ENCODE measurements at regions not wholly inside any gene's neighbourhood (a gene's known extent, or its start where the extent isn't known, plus 50 kb on each side); places are given as distances from the start of the nearest gene placed in this dataset.
"Not testable (repeated sequence)": the region's sequence is repeated elsewhere in the genome, so short reads cannot be mapped to it uniquely, and the experiment has no call there.

- Mint-ChIP-seq H3K9me3 (peaks cover 2 to 16% (median 4%) of the 10 kb centered on the region in 5 donors), H3K4me1 (no peaks in the 10 kb centered on the region), H3K36me3 (no peaks in the 10 kb centered on the region), H3K27me3 (no peaks in the 10 kb centered on the region), H3K4me3 (no peak overlapping the region), H3K27ac (no peak overlapping the region)
- Histone ChIP-seq H3K4me1 (ENCODE audit: insufficient read depth, low read length) (no peaks in the 10 kb centered on the region), H3K4me3 (ENCODE audit: low read length) (no peak overlapping the region), H3K27me3 (ENCODE audit: insufficient read depth, low read length, poor library complexity, severe bottlenecking) (no peaks in the 10 kb centered on the region), H3K27ac (ENCODE audit: low read depth, low read length) (no peak overlapping the region), H3K9me3 (ENCODE audit: low read length) (no peaks in the 10 kb centered on the region), H3K36me3 (ENCODE audit: insufficient read depth, low read length) (no peaks in the 10 kb centered on the region)
- ChIA-PET POLR2A (no interaction called here), CTCF (no interaction called here)
- no peak for DNase-seq
These were observed 1551.0 kb downstream of the GRIK2 start for GRCh38 chr6:102944475-102944874.

GRCh38 chr6:102942206-102942605, 1548.7 kb downstream of the GRIK2 start:
- Mint-ChIP-seq H3K4me3 (no peak overlapping the region), H3K27me3 (no peaks in the 10 kb centered on the region), H3K4me1 (no peaks in the 10 kb centered on the region), H3K9me3 (peaks cover 2 to 12% (median 4%) of the 10 kb centered on the region in 5 donors), H3K36me3 (no peaks in the 10 kb centered on the region), H3K27ac (no peak overlapping the region)
- H3K9me3 ChIP-seq (ENCODE audit: low read length), result no peaks in the 10 kb centered on the region
- no peak overlapping the region for H3K27ac ChIP-seq (ENCODE audit: low read depth, low read length)
- no peak overlapping the region for H3K4me3 ChIP-seq (ENCODE audit: low read length)
- ChIA-PET POLR2A (no interaction called here), CTCF (no interaction called here)
- no peaks in the 10 kb centered on the region for H3K27me3 ChIP-seq (ENCODE audit: insufficient read depth, low read length, poor library complexity, severe bottlenecking)
- DNase-seq, result no peak
- no peaks in the 10 kb centered on the region for H3K4me1 ChIP-seq (ENCODE audit: insufficient read depth, low read length)
- H3K36me3 ChIP-seq (ENCODE audit: insufficient read depth, low read length), result no peaks in the 10 kb centered on the region

GRCh38 chr6:102936959-102937358, 1543.5 kb downstream of the GRIK2 start:
- Mint-ChIP-seq H3K27me3 (no peaks in the 10 kb centered on the region), H3K36me3 (no peaks in the 10 kb centered on the region), H3K9me3 (peaks cover 0 to 15% (median 5%) of the 10 kb centered on the region in 5 donors), H3K4me1 (no peaks in the 10 kb centered on the region), H3K4me3 (no peak overlapping the region), H3K27ac (no peak overlapping the region)
- Histone ChIP-seq H3K27ac (ENCODE audit: low read depth, low read length) (no peak overlapping the region), H3K9me3 (ENCODE audit: low read length) (no peaks in the 10 kb centered on the region), H3K4me1 (ENCODE audit: insufficient read depth, low read length) (no peaks in the 10 kb centered on the region), H3K36me3 (ENCODE audit: insufficient read depth, low read length) (no peaks in the 10 kb centered on the region), H3K4me3 (ENCODE audit: low read length) (no peak overlapping the region), H3K27me3 (ENCODE audit: insufficient read depth, low read length, poor library complexity, severe bottlenecking) (no peaks in the 10 kb centered on the region)
- CTCF ChIA-PET, result no interaction called here
- no peak for DNase-seq
- POLR2A ChIA-PET, result no interaction called here

GRCh38 chr6:102928109-102928508, 1534.6 kb downstream of the GRIK2 start:
- no peaks in the 10 kb centered on the region for H3K27me3 ChIP-seq (ENCODE audit: insufficient read depth, low read length, poor library complexity, severe bottlenecking)
- DNase-seq, result no peak
- no peak overlapping the region for H3K27ac ChIP-seq (ENCODE audit: low read depth, low read length)
- no peak overlapping the region for H3K4me3 Mint-ChIP-seq
- H3K27ac Mint-ChIP-seq, result no peak overlapping the region
- CTCF ChIA-PET, result no interaction called here
- H3K4me3 ChIP-seq (ENCODE audit: low read length), result no peak overlapping the region
- H3K9me3 Mint-ChIP-seq, result peaks cover 0 to 2% (median 0%) of the 10 kb centered on the region in 5 donors
- no peaks in the 10 kb centered on the region for H3K36me3 Mint-ChIP-seq
- no peaks in the 10 kb centered on the region for H3K4me1 Mint-ChIP-seq
- H3K36me3 ChIP-seq (ENCODE audit: insufficient read depth, low read length), result no peaks in the 10 kb centered on the region
- POLR2A ChIA-PET, result no interaction called here
- H3K27me3 Mint-ChIP-seq, result no peaks in the 10 kb centered on the region
- H3K4me1 ChIP-seq (ENCODE audit: insufficient read depth, low read length), result no peaks in the 10 kb centered on the region
- no peaks in the 10 kb centered on the region for H3K9me3 ChIP-seq (ENCODE audit: low read length)

DNA sequence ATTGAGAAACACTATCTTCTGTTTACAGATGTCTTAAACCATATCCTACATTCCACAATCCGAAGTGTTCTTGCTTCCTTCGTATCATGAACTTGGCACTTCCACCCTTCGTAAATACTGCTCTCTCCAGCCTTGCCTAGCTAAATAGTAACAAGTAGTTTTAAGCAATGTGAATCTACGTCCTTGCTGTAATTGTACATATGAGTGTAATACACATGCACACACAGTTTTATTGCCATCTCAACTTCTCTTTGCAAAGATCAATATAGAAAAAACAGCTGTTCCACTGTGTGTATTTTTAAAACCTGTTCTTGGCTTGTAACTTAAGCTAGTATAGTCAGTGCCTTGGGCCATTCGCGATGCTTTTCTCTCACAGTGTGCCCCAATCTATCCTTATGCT, 1524.7 kb downstream of the GRIK2 start:
- H3K4me1 Mint-ChIP-seq, result no peaks in the 10 kb centered on the region
- Histone ChIP-seq H3K4me1 (ENCODE audit: insufficient read depth, low read length) (no peaks in the 10 kb centered on the region), H3K9me3 (ENCODE audit: low read length) (no peaks in the 10 kb centered on the region), H3K27ac (ENCODE audit: low read depth, low read length) (no peak overlapping the region), H3K27me3 (ENCODE audit: insufficient read depth, low read length, poor library complexity, severe bottlenecking) (no peaks in the 10 kb centered on the region), H3K4me3 (ENCODE audit: low read length) (no peak overlapping the region), H3K36me3 (ENCODE audit: insufficient read depth, low read length) (no peaks in the 10 kb centered on the region)
- peaks cover 0 to 1% of the 10 kb centered on the region in 2 donors for H3K27me3 Mint-ChIP-seq
- H3K9me3 Mint-ChIP-seq, result peaks cover 0 to 7% (median 5%) of the 10 kb centered on the region in 5 donors
- H3K36me3 Mint-ChIP-seq, result peaks cover 0 to 2% (median 0%) of the 10 kb centered on the region in 3 donors
- POLR2A ChIA-PET, result no interaction called here
- no peak overlapping the region for H3K27ac Mint-ChIP-seq
- no peak for DNase-seq
- CTCF ChIA-PET, result no interaction called here
- no peak overlapping the region for H3K4me3 Mint-ChIP-seq

DNA sequence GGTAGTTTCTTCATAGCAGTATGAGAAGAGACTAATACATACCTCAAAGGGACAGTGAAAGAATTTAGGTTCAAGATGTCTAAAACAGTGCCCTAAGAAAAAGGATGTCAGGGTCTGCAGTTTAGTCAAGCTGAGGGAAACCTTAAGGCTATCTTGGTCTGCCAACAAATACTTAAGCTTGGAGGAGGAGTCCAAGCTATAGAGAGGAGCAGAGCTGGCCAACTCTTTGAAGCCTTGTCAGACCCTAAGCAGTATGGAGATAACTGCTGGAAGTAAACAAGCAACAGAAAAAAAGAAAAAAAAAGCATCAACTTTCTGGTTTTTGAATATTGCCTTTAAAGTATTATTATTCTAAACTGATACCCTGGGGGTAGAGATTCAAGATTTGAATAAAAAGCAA, 1518.1 kb downstream of the GRIK2 start:
- Mint-ChIP-seq H3K4me1 (no peaks in the 10 kb centered on the region), H3K27me3 (no peaks in the 10 kb centered on the region), H3K36me3 (no peaks in the 10 kb centered on the region), H3K27ac (no peak overlapping the region), H3K9me3 (peaks cover 0 to 12% (median 6%) of the 10 kb centered on the region in 5 donors), H3K4me3 (no peak overlapping the region)
- no peak for DNase-seq
- H3K4me3 ChIP-seq (ENCODE audit: low read length), result no peak overlapping the region
- ChIA-PET POLR2A (no interaction called here), CTCF (no interaction called here)
- no peaks in the 10 kb centered on the region for H3K36me3 ChIP-seq (ENCODE audit: insufficient read depth, low read length)
- H3K9me3 ChIP-seq (ENCODE audit: low read length), result no peaks in the 10 kb centered on the region
- no peaks in the 10 kb centered on the region for H3K4me1 ChIP-seq (ENCODE audit: insufficient read depth, low read length)
- no peaks in the 10 kb centered on the region for H3K27me3 ChIP-seq (ENCODE audit: insufficient read depth, low read length, poor library complexity, severe bottlenecking)
- H3K27ac ChIP-seq (ENCODE audit: low read depth, low read length), result no peak overlapping the region

GRCh38 chr6:102910701-102911139, 1517.2 kb downstream of the GRIK2 start:
- POLR2A ChIA-PET; H3K36me3 ChIP-seq (ENCODE audit: insufficient read depth, low read length); H3K27ac ChIP-seq (ENCODE audit: low read depth, low read length); H3K4me3 Mint-ChIP-seq; H3K4me1 Mint-ChIP-seq; H3K27me3 Mint-ChIP-seq; H3K27me3 ChIP-seq (ENCODE audit: insufficient read depth, low read length, poor library complexity, severe bottlenecking); H3K27ac Mint-ChIP-seq; H3K4me3 ChIP-seq (ENCODE audit: low read length); H3K4me1 ChIP-seq (ENCODE audit: insufficient read depth, low read length); H3K36me3 Mint-ChIP-seq; H3K9me3 Mint-ChIP-seq; H3K9me3 ChIP-seq (ENCODE audit: low read length); CTCF ChIA-PET; DNase-seq: not testable (repeated sequence)

GRCh38 chr6:102907181-102907580, 1513.7 kb downstream of the GRIK2 start:
- H3K4me1 Mint-ChIP-seq, result no peaks in the 10 kb centered on the region
- H3K4me3 ChIP-seq (ENCODE audit: low read length), result no peak overlapping the region
- CTCF ChIA-PET, result no interaction called here
- H3K4me1 ChIP-seq (ENCODE audit: insufficient read depth, low read length), result no peaks in the 10 kb centered on the region
- no peak for DNase-seq
- H3K9me3 ChIP-seq (ENCODE audit: low read length), result no peaks in the 10 kb centered on the region
- H3K27ac ChIP-seq (ENCODE audit: low read depth, low read length), result no peak overlapping the region
- POLR2A ChIA-PET, result no interaction called here
- H3K27me3 ChIP-seq (ENCODE audit: insufficient read depth, low read length, poor library complexity, severe bottlenecking), result no peaks in the 10 kb centered on the region
- H3K4me3 Mint-ChIP-seq, result no peak overlapping the region
- H3K27me3 Mint-ChIP-seq, result no peaks in the 10 kb centered on the region
- no peaks in the 10 kb centered on the region for H3K36me3 Mint-ChIP-seq
- H3K9me3 Mint-ChIP-seq, result peaks cover 2 to 13% (median 6%) of the 10 kb centered on the region in 5 donors
- H3K27ac Mint-ChIP-seq, result peak overlapping the region in 1 of 8 donors; percentile 41
- no peaks in the 10 kb centered on the region for H3K36me3 ChIP-seq (ENCODE audit: insufficient read depth, low read length)

DNA sequence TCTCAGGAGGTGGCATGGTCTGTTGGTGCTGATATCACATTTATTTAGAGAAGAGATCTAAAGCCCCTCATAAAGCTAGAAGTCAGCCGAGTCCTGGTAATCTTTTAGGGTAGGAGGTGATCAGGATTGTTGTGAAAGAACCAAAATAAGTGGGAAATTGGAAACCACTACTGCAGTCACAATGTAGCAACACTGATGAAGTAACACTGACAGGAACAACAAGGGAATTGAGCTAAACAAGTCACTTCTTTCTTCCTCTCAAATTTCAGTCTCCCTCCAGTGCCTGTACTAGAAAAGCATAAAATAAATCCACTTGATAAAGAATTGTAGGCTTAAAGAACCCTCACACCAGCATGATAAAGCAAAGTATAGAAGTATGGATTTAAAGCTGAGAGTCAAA, 1509.0 kb downstream of the GRIK2 start:
- DNase-seq, result no peak
- ChIA-PET CTCF (interaction anchor here (1.0 kb wide), 1 partner anchor 9 kb away, joined by 3 read pairs; no protein-coding TSS in a partner anchor), POLR2A (no interaction called here)
- H3K9me3 ChIP-seq (ENCODE audit: low read length), result no peaks in the 10 kb centered on the region
- Mint-ChIP-seq H3K27me3 (no peaks in the 10 kb centered on the region), H3K4me1 (no peaks in the 10 kb centered on the region), H3K4me3 (no peak overlapping the region), H3K9me3 (peaks cover 0 to 12% (median 5%) of the 10 kb centered on the region in 5 donors), H3K36me3 (no peaks in the 10 kb centered on the region), H3K27ac (no peak overlapping the region)
- no peak overlapping the region for H3K27ac ChIP-seq (ENCODE audit: low read depth, low read length)
- H3K27me3 ChIP-seq (ENCODE audit: insufficient read depth, low read length, poor library complexity, severe bottlenecking), result no peaks in the 10 kb centered on the region
- no peaks in the 10 kb centered on the region for H3K36me3 ChIP-seq (ENCODE audit: insufficient read depth, low read length)
- no peaks in the 10 kb centered on the region for H3K4me1 ChIP-seq (ENCODE audit: insufficient read depth, low read length)
- H3K4me3 ChIP-seq (ENCODE audit: low read length), result no peak overlapping the region
